ENCODE measurements at regions not wholly inside any gene's neighbourhood (a gene's known extent, or its start where the extent isn't known, plus 50 kb on each side); places are given as distances from the start of the nearest gene placed in this dataset.
A peak's percentile ranks its signal among the peaks of the same experiment; 100 is the strongest.

- H3K27ac Mint-ChIP-seq = no peak overlapping the region
- H3K36me3 ChIP-seq (ENCODE audit: insufficient read depth, low read length) = no peaks in the 10 kb centered on the region
- H3K4me1 ChIP-seq (ENCODE audit: insufficient read depth, low read length) = no peaks in the 10 kb centered on the region
- no peak for DNase-seq
- H3K27ac ChIP-seq (ENCODE audit: low read depth, low read length) = no peak overlapping the region
- no peaks in the 10 kb centered on the region for H3K4me1 Mint-ChIP-seq
- H3K4me3 Mint-ChIP-seq = no peak overlapping the region
- H3K4me3 ChIP-seq (ENCODE audit: low read length) = no peak overlapping the region
- H3K36me3 Mint-ChIP-seq = no peaks in the 10 kb centered on the region
- ChIA-PET POLR2A (no interaction called here), CTCF (interaction anchor here (0.6 kb wide), 1 partner anchor 686 kb away, joined by 5 read pairs; no protein-coding TSS in a partner anchor)
- H3K27me3 ChIP-seq (ENCODE audit: insufficient read depth, low read length, poor library complexity, severe bottlenecking) = no peaks in the 10 kb centered on the region
- peaks cover 0 to 3% of the 10 kb centered on the region in 2 donors for H3K27me3 Mint-ChIP-seq
- peaks cover 0 to 2% (median 0%) of the 10 kb centered on the region in 5 donors for H3K9me3 Mint-ChIP-seq
- H3K9me3 ChIP-seq (ENCODE audit: low read length) = no peaks in the 10 kb centered on the region
These were observed 193.6 kb upstream of the PIK3C3 start for GRCh38 chr18:41761333-41762018.

- H3K27me3 ChIP-seq (ENCODE audit: insufficient read depth, low read length, poor library complexity, severe bottlenecking) = no peaks in the 10 kb centered on the region
- Mint-ChIP-seq H3K36me3 (no peaks in the 10 kb centered on the region), H3K4me1 (no peaks in the 10 kb centered on the region), H3K27ac (no peak overlapping the region), H3K9me3 (peaks cover 0 to 1% (median 0%) of the 10 kb centered on the region in 5 donors), H3K4me3 (no peak overlapping the region), H3K27me3 (no peaks in the 10 kb centered on the region)
- CTCF ChIA-PET = no interaction called here
- POLR2A ChIA-PET = no interaction called here
- H3K27ac ChIP-seq (ENCODE audit: low read depth, low read length) = no peak overlapping the region
- no peak for DNase-seq
- no peak overlapping the region for H3K4me3 ChIP-seq (ENCODE audit: low read length)
- H3K4me1 ChIP-seq (ENCODE audit: insufficient read depth, low read length) = no peaks in the 10 kb centered on the region
- H3K36me3 ChIP-seq (ENCODE audit: insufficient read depth, low read length) = no peaks in the 10 kb centered on the region
- no peaks in the 10 kb centered on the region for H3K9me3 ChIP-seq (ENCODE audit: low read length)
These were observed 196.5 kb upstream of the PIK3C3 start for GRCh38 chr18:41758534-41758933.

- Histone ChIP-seq H3K9me3 (ENCODE audit: low read length) (no peaks in the 10 kb centered on the region), H3K4me3 (ENCODE audit: low read length) (no peak overlapping the region), H3K36me3 (ENCODE audit: insufficient read depth, low read length) (no peaks in the 10 kb centered on the region), H3K27ac (ENCODE audit: low read depth, low read length) (no peak overlapping the region), H3K27me3 (ENCODE audit: insufficient read depth, low read length, poor library complexity, severe bottlenecking) (no peaks in the 10 kb centered on the region), H3K4me1 (ENCODE audit: insufficient read depth, low read length) (no peaks in the 10 kb centered on the region)
- Mint-ChIP-seq H3K9me3 (peaks cover 0 to 1% (median 0%) of the 10 kb centered on the region in 5 donors), H3K27ac (no peak overlapping the region), H3K4me3 (no peak overlapping the region), H3K36me3 (no peaks in the 10 kb centered on the region), H3K4me1 (no peaks in the 10 kb centered on the region), H3K27me3 (no peaks in the 10 kb centered on the region)
- POLR2A ChIA-PET = no interaction called here
- no peak for DNase-seq
- CTCF ChIA-PET = no interaction called here
These were observed 198.9 kb upstream of the PIK3C3 start for GRCh38 chr18:41756141-41756540.

GRCh38 chr18:41754332-41754731 lies 200.7 kb upstream of the PIK3C3 start:
- Mint-ChIP-seq H3K4me1 (no peaks in the 10 kb centered on the region), H3K27ac (no peak overlapping the region), H3K27me3 (no peaks in the 10 kb centered on the region), H3K4me3 (no peak overlapping the region), H3K36me3 (no peaks in the 10 kb centered on the region), H3K9me3 (peaks cover 0 to 1% (median 0%) of the 10 kb centered on the region in 5 donors)
- H3K27ac ChIP-seq (ENCODE audit: low read depth, low read length) = no peak overlapping the region
- H3K27me3 ChIP-seq (ENCODE audit: insufficient read depth, low read length, poor library complexity, severe bottlenecking) = no peaks in the 10 kb centered on the region
- H3K4me1 ChIP-seq (ENCODE audit: insufficient read depth, low read length) = no peaks in the 10 kb centered on the region
- ChIA-PET POLR2A (no interaction called here), CTCF (no interaction called here)
- no peaks in the 10 kb centered on the region for H3K9me3 ChIP-seq (ENCODE audit: low read length)
- DNase-seq = no peak
- no peak overlapping the region for H3K4me3 ChIP-seq (ENCODE audit: low read length)
- no peaks in the 10 kb centered on the region for H3K36me3 ChIP-seq (ENCODE audit: insufficient read depth, low read length)

- Histone ChIP-seq H3K27me3 (ENCODE audit: insufficient read depth, low read length, poor library complexity, severe bottlenecking) (no peaks in the 10 kb centered on the region), H3K4me1 (ENCODE audit: insufficient read depth, low read length) (no peaks in the 10 kb centered on the region), H3K4me3 (ENCODE audit: low read length) (no peak overlapping the region), H3K9me3 (ENCODE audit: low read length) (no peaks in the 10 kb centered on the region), H3K36me3 (ENCODE audit: insufficient read depth, low read length) (no peaks in the 10 kb centered on the region), H3K27ac (ENCODE audit: low read depth, low read length) (no peak overlapping the region)
- no peak overlapping the region for H3K27ac Mint-ChIP-seq
- no peak overlapping the region for H3K4me3 Mint-ChIP-seq
- no peak for DNase-seq
- ChIA-PET POLR2A (no interaction called here), CTCF (no interaction called here)
- H3K27me3 Mint-ChIP-seq = no peaks in the 10 kb centered on the region
- no peaks in the 10 kb centered on the region for H3K36me3 Mint-ChIP-seq
- H3K4me1 Mint-ChIP-seq = no peaks in the 10 kb centered on the region
- H3K9me3 Mint-ChIP-seq = peaks cover 0 to 1% (median 0%) of the 10 kb centered on the region in 5 donors
These were observed 201.2 kb upstream of the PIK3C3 start for GRCh38 chr18:41753826-41754225.

GRCh38 chr18:41752826-41753225 lies 202.2 kb upstream of the PIK3C3 start:
- no peak for DNase-seq
- Mint-ChIP-seq H3K4me1 (no peaks in the 10 kb centered on the region), H3K27me3 (no peaks in the 10 kb centered on the region), H3K27ac (peak overlapping the region in 1 of 8 donors; percentile 11), H3K4me3 (no peak overlapping the region), H3K36me3 (no peaks in the 10 kb centered on the region), H3K9me3 (peaks cover 0 to 1% (median 0%) of the 10 kb centered on the region in 5 donors)
- no peaks in the 10 kb centered on the region for H3K4me1 ChIP-seq (ENCODE audit: insufficient read depth, low read length)
- no peaks in the 10 kb centered on the region for H3K9me3 ChIP-seq (ENCODE audit: low read length)
- no peak overlapping the region for H3K4me3 ChIP-seq (ENCODE audit: low read length)
- H3K27ac ChIP-seq (ENCODE audit: low read depth, low read length) = no peak overlapping the region
- no peaks in the 10 kb centered on the region for H3K36me3 ChIP-seq (ENCODE audit: insufficient read depth, low read length)
- POLR2A ChIA-PET = no interaction called here
- H3K27me3 ChIP-seq (ENCODE audit: insufficient read depth, low read length, poor library complexity, severe bottlenecking) = no peaks in the 10 kb centered on the region
- CTCF ChIA-PET = no interaction called here

- Histone ChIP-seq H3K9me3 (ENCODE audit: low read length) (no peaks in the 10 kb centered on the region), H3K36me3 (ENCODE audit: insufficient read depth, low read length) (no peaks in the 10 kb centered on the region), H3K4me1 (ENCODE audit: insufficient read depth, low read length) (no peaks in the 10 kb centered on the region), H3K4me3 (ENCODE audit: low read length) (no peak overlapping the region), H3K27ac (ENCODE audit: low read depth, low read length) (no peak overlapping the region), H3K27me3 (ENCODE audit: insufficient read depth, low read length, poor library complexity, severe bottlenecking) (no peaks in the 10 kb centered on the region)
- ChIA-PET POLR2A (no interaction called here), CTCF (no interaction called here)
- no peak overlapping the region for H3K4me3 Mint-ChIP-seq
- DNase-seq = no peak
- H3K4me1 Mint-ChIP-seq = no peaks in the 10 kb centered on the region
- H3K27ac Mint-ChIP-seq = no peak overlapping the region
- no peaks in the 10 kb centered on the region for H3K27me3 Mint-ChIP-seq
- no peaks in the 10 kb centered on the region for H3K36me3 Mint-ChIP-seq
- H3K9me3 Mint-ChIP-seq = peaks cover 0 to 3% (median 0%) of the 10 kb centered on the region in 5 donors
These were observed 203.4 kb upstream of the PIK3C3 start for GRCh38 chr18:41751652-41752051.

GRCh38 chr18:41751161-41751560 lies 203.9 kb upstream of the PIK3C3 start:
- ChIA-PET CTCF (no interaction called here), POLR2A (no interaction called here)
- Histone ChIP-seq H3K27ac (ENCODE audit: low read depth, low read length) (no peak overlapping the region), H3K4me1 (ENCODE audit: insufficient read depth, low read length) (no peaks in the 10 kb centered on the region), H3K9me3 (ENCODE audit: low read length) (no peaks in the 10 kb centered on the region), H3K4me3 (ENCODE audit: low read length) (no peak overlapping the region), H3K27me3 (ENCODE audit: insufficient read depth, low read length, poor library complexity, severe bottlenecking) (no peaks in the 10 kb centered on the region), H3K36me3 (ENCODE audit: insufficient read depth, low read length) (no peaks in the 10 kb centered on the region)
- no peak overlapping the region for H3K27ac Mint-ChIP-seq
- DNase-seq = no peak
- no peak overlapping the region for H3K4me3 Mint-ChIP-seq
- H3K27me3 Mint-ChIP-seq = no peaks in the 10 kb centered on the region
- peaks cover 0 to 3% (median 0%) of the 10 kb centered on the region in 5 donors for H3K9me3 Mint-ChIP-seq
- no peaks in the 10 kb centered on the region for H3K36me3 Mint-ChIP-seq
- no peaks in the 10 kb centered on the region for H3K4me1 Mint-ChIP-seq

All from CD8-positive, alpha-beta memory T cell (primary cell).